GM21786 (cell line): ENCODE measurements at regions not wholly inside any gene's neighbourhood (a gene's known extent, or its start where the extent isn't known, plus 50 kb on each side); places are given as distances from the start of the nearest gene placed in this dataset.
"Not testable (repeated sequence)": the region's sequence is repeated elsewhere in the genome, so short reads cannot be mapped to it uniquely, and the experiment has no call there.

Experiments used
- ATAC-seq: cut with Tn5 transposase; IDR thresholded peaks from one replicate; pipeline ENCODE4 v1.9.1; 2021; ENCODE audit not compliant: unreplicated experiment

- no peak for ATAC-seq
Observed at GRCh38 chr2:196516564-196516963, 123.0 kb upstream of the CCDC150 start.

GRCh38 chr2:196520605-196521004, 118.9 kb upstream of the CCDC150 start:
- no peak for ATAC-seq

- ATAC-seq, result not testable (repeated sequence)
Observed at GRCh38 chr2:196526981-196527725, 112.4 kb upstream of the CCDC150 start.

- no peak for ATAC-seq
Observed at GRCh38 chr2:196528486-196529223, 110.9 kb upstream of the CCDC150 start.

- ATAC-seq, result no peak
Observed at GRCh38 chr2:196530910-196531309, 108.6 kb upstream of the CCDC150 start.

GRCh38 chr2:196533772-196534397, 105.6 kb upstream of the CCDC150 start:
- ATAC-seq, result no peak

GRCh38 chr2:196534495-196534894, 105.0 kb upstream of the CCDC150 start:
- ATAC-seq, result no peak

GRCh38 chr2:196535061-196535460, 104.5 kb upstream of the CCDC150 start:
- ATAC-seq, result no peak

GRCh38 chr2:196535742-196536141, 103.8 kb upstream of the CCDC150 start:
- ATAC-seq, result no peak

- no peak for ATAC-seq
Observed at GRCh38 chr2:196537311-196537710, 102.2 kb upstream of the CCDC150 start.

- no peak for ATAC-seq
Observed at GRCh38 chr2:196538189-196538588, 101.3 kb upstream of the CCDC150 start.

- ATAC-seq, result no peak
Observed at GRCh38 chr2:196538646-196539045, 100.9 kb upstream of the CCDC150 start.

- no peak for ATAC-seq
Observed at GRCh38 chr2:196544906-196545433, 94.5 kb upstream of the CCDC150 start.

- ATAC-seq, result no peak
Observed at GRCh38 chr2:196546151-196546919, 93.2 kb upstream of the CCDC150 start.

GRCh38 chr2:196549052-196549451, 90.5 kb upstream of the CCDC150 start:
- no peak for ATAC-seq

- no peak for ATAC-seq
Observed at GRCh38 chr2:196551014-196551413, 88.5 kb upstream of the CCDC150 start.

- no peak for ATAC-seq
Observed at GRCh38 chr2:196555161-196555560, 84.4 kb upstream of the CCDC150 start.

GRCh38 chr2:196555726-196556125, 83.8 kb upstream of the CCDC150 start:
- no peak for ATAC-seq

GRCh38 chr2:196558497-196558896, 81.0 kb upstream of the CCDC150 start:
- no peak for ATAC-seq

- ATAC-seq, result no peak
Observed at GRCh38 chr2:196563876-196564275, 75.6 kb upstream of the CCDC150 start.
